ENCODE measurements at regions not wholly inside any gene's neighbourhood (a gene's known extent, or its start where the extent isn't known, plus 50 kb on each side); places are given as distances from the start of the nearest gene placed in this dataset.

DNA sequence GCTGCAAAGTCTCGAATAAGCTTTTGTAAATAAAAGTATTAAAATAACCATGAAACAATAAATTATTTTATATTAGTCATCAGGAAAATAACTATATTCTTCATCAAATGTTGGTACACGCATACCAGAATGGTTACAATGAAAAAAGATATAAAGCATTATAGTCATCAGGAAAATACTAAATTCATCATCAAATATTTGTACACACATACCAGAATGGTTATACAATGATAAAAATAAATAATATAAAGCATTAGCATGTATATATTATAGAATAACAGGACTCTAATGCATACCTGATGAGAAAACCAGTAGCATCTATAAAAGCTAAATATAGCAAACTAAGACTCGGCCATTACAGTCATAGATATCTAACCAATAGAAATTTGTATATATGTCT is 202.9 kb downstream of the TRAM1L1 start:
- TF ChIP-seq, protein P1, sequence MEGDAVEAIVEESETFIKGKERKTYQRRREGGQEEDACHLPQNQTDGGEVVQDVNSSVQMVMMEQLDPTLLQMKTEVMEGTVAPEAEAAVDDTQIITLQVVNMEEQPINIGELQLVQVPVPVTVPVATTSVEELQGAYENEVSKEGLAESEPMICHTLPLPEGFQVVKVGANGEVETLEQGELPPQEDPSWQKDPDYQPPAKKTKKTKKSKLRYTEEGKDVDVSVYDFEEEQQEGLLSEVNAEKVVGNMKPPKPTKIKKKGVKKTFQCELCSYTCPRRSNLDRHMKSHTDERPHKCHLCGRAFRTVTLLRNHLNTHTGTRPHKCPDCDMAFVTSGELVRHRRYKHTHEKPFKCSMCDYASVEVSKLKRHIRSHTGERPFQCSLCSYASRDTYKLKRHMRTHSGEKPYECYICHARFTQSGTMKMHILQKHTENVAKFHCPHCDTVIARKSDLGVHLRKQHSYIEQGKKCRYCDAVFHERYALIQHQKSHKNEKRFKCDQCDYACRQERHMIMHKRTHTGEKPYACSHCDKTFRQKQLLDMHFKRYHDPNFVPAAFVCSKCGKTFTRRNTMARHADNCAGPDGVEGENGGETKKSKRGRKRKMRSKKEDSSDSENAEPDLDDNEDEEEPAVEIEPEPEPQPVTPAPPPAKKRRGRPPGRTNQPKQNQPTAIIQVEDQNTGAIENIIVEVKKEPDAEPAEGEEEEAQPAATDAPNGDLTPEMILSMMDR (IDR thresholded peaks at IDR 0.05): no peak
- Histone ChIP-seq H3K27ac (no peak overlapping the region), H3K36me3 (no peaks in the 10 kb centered on the region), H3K4me3 (no peak overlapping the region), H3K4me1 (no peaks in the 10 kb centered on the region), H3K9me3 (no peaks in the 10 kb centered on the region), H3K27me3 (no peaks in the 10 kb centered on the region)
- DNase-seq (ENCODE audit: low spot score): no peak

DNA sequence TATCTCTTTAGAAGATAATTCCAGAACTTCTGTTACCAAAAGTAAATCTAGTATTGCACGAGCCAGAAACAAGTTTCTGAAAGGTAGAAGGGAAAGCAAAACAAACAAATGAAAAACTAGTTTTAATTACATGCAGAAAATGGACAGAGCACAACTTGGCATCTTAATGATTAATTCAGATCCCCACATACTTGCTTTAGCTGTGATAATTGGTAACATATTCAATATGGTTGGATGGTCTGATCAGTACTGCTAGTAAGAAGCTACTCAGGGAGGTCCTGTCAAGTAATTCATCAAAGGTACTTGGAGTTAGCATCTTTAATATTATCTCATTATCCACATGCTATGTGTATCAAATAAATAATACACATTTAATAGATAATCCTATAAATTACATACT is 204.3 kb downstream of the TRAM1L1 start:
- Histone ChIP-seq H3K4me1 (no peaks in the 10 kb centered on the region), H3K9me3 (no peaks in the 10 kb centered on the region), H3K4me3 (no peak overlapping the region), H3K27me3 (no peaks in the 10 kb centered on the region), H3K27ac (no peak overlapping the region), H3K36me3 (no peaks in the 10 kb centered on the region)
- no peak for DNase-seq (ENCODE audit: low spot score)
- TF ChIP-seq, protein P1 (IDR thresholded peaks at IDR 0.05): no peak

DNA sequence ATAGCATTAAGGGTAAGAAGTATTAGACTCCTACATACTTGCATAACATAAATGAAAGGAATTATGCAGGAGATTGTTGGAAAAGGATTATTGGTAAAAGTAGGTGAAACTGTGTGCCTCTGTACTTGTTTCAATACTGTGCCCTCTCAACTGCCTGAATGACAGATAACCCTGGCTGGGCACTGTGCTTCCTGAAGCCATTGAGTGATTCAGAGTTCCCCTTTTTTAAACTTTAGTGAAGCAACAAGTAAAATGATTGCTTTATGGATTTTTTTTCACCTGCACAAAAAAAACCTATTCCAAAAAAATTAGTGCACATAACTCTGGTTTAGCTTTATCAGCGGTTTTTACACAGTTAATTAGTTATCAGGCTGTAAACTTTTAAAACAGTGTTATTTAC is 204.8 kb downstream of the TRAM1L1 start:
- Histone ChIP-seq H3K9me3 (no peaks in the 10 kb centered on the region), H3K4me3 (no peak overlapping the region), H3K4me1 (no peaks in the 10 kb centered on the region), H3K36me3 (no peaks in the 10 kb centered on the region), H3K27me3 (no peaks in the 10 kb centered on the region), H3K27ac (no peak overlapping the region)
- TF ChIP-seq, protein P1 (IDR thresholded peaks at IDR 0.05): no peak
- DNase-seq (ENCODE audit: low spot score): no peak

DNA sequence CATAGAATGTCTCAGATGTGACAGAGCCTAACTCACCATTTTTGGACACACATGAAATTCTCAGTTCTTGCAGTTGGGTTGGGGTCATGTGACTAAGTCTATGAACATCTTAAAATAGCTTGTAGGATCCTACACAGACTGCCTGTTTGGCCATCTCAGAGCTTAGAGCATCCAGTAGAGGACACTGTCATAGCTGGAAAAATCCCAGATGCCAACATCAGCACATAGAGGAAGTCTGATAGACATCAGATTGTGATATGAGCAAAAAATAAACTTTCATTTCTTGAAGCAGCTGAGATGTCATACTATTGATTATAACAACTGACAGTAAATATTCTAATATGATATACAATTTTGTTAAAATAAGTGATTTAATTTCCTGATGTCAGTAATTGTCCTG is 207.1 kb downstream of the TRAM1L1 start:
- DNase-seq (ENCODE audit: low spot score): no peak
- H3K4me1 ChIP-seq: no peaks in the 10 kb centered on the region
- no peaks in the 10 kb centered on the region for H3K27me3 ChIP-seq
- no peak overlapping the region for H3K27ac ChIP-seq
- TF ChIP-seq, protein P1 (IDR thresholded peaks at IDR 0.05): no peak
- no peak overlapping the region for H3K4me3 ChIP-seq
- no peaks in the 10 kb centered on the region for H3K36me3 ChIP-seq
- no peaks in the 10 kb centered on the region for H3K9me3 ChIP-seq

DNA sequence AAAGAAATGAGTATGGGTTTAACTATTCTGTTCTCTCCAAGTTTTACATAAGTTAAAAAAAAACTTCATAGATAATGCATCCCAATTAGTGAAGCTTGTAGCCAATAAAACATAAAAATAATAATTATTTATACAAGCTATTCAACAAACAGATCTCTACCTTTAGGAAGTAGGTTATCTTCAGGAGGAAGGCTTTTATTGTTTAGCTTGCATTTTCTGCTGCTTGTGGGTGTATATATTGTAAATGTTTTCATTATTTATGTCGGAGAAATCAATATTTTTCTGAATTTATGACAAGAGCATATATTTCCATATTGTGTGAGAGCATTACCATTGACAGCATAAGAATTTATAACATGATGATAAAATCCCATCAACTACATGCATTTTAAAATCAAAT is 208.3 kb downstream of the TRAM1L1 start:
- H3K27ac ChIP-seq: no peak overlapping the region
- TF ChIP-seq, protein P1 (IDR thresholded peaks at IDR 0.05): no peak

DNA sequence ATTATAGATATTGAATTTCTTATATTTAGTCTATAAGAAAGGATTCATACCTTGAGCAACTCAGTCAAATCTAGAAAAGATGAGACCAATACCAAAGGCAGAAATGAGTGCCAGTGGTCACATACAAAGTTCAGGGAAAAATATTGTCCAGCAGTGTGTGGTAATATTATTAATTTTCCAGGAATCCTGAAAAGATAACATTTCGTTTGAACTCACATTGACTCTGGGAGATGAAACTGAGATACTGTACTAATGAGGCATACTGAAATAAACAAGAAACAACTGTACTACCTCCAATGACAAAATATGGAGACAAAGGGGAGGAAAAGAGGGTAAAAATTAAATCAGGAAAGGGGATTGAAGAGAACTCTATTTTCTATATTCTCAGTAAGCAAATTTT is 212.4 kb downstream of the TRAM1L1 start:
- Histone ChIP-seq H3K36me3 (no peaks in the 10 kb centered on the region), H3K4me1 (no peaks in the 10 kb centered on the region), H3K9me3 (no peaks in the 10 kb centered on the region), H3K4me3 (no peak overlapping the region), H3K27ac (no peak overlapping the region), H3K27me3 (no peaks in the 10 kb centered on the region)
- no peak for DNase-seq (ENCODE audit: low spot score)
- TF ChIP-seq, protein P1 (IDR thresholded peaks at IDR 0.05): no peak

More for the DNA sequence above, 208.3 kb downstream of the TRAM1L1 start:
- Histone ChIP-seq H3K36me3 (no peaks in the 10 kb centered on the region), H3K4me3 (no peak overlapping the region), H3K27me3 (no peaks in the 10 kb centered on the region), H3K9me3 (no peaks in the 10 kb centered on the region), H3K4me1 (no peaks in the 10 kb centered on the region)
- DNase-seq (ENCODE audit: low spot score): no peak

All from right atrium auricular region (tissue), 2 donors.